ENCODE measurements at regions not wholly inside any gene's neighbourhood (a gene's known extent, or its start where the extent isn't known, plus 50 kb on each side); places are given as distances from the start of the nearest gene placed in this dataset.

- TF ChIP-seq ZBTB26 (CRISPR knock-in tag; IDR thresholded peaks at IDR 0.05), result no peak
- TF ChIP-seq ZNF146 (CRISPR knock-in tag; IDR thresholded peaks at IDR 0.05; ENCODE audit: unreplicated experiment), result no peak
- no peak for TF ChIP-seq ZNF12 (CRISPR knock-in tag; IDR thresholded peaks at IDR 0.05)
Measured at GRCh38 chr17:74011966-74012365, 191.5 kb upstream of the RPL38 start (continued).

DNA sequence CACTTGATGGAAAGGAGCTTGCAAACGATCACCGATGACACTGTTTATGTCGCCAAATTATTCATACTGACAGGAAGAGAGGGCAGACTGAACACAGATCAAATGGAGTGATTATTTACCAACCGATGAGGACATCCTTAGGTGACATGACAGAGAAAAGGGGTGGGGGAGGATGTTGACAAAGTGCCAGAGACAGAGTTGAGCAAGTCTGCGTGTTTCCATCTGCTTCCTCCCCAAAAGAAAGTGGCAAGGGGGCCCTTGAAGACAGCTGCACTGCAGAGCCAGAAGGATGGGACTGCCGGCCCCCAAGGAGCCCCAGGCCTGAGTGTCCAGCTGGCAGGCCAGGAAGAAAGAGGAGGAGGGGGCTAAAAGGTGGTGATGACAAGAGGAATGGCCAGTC, 191.0 kb upstream of the RPL38 start:
- Histone ChIP-seq H3K4me3 (no peak overlapping the region), H3K4me1 (replicated peaks in 1 of 2; ENCODE audit: control insufficient read depth in 2 of 2, insufficient read depth in 2 of 2, low read length in 2 of 2) (no peaks in the 10 kb centered on the region), H4K20me1 (replicated peaks; ENCODE audit: control insufficient read depth, insufficient read depth, low read length) (peaks cover 10% of the 10 kb centered on the region; the same call in 1 of the 2 replicates), H3K36me3 (ENCODE audit: control insufficient read depth, insufficient read depth, low read length) (no peaks in the 10 kb centered on the region), H3K9ac (ENCODE audit: insufficient read depth in 1 of 2, low read depth in 2 of 2, low read length in 2 of 2) (no peak overlapping the region), H3K27ac (ENCODE audit: extremely low read depth, low read depth, low read length) (no peak overlapping the region), H3K9me1 (ENCODE audit: control insufficient read depth, insufficient read depth, low read length) (peaks cover 6% of the 10 kb centered on the region), H3K9me3 (replicated peaks; ENCODE audit: control insufficient read depth, insufficient read depth, low read depth, low read length) (no peaks in the 10 kb centered on the region), H3K4me2 (ENCODE audit: insufficient read depth, low read length) (no peak overlapping the region), H3K79me2 (ENCODE audit: control insufficient read depth, insufficient read depth, low read length) (no peaks in the 10 kb centered on the region), H2AFZ (ENCODE audit: low read depth, low read length) (no peak overlapping the region), H3K27me3 (ENCODE audit: control insufficient read depth in 2 of 2, insufficient read depth in 2 of 2, low read length in 2 of 2) (peaks cover 8 to 48% of the 10 kb centered on the region in 2 experiments)
- TF ChIP-seq BCL6 (CRISPR knock-in tag; IDR thresholded peaks at IDR 0.05) (no peak), MITF (IDR thresholded peaks at IDR 0.05) (no peak), PHB (CRISPR knock-in tag; IDR thresholded peaks at IDR 0.05) (no peak)
- no peak for ATAC-seq
- DNase-seq (ENCODE audit: extremely low read depth in 1 of 4, low spot score in 3 of 4), result no peak
- ChIA-PET POLR2A (no interaction called here), CTCF (ENCODE audit: low intra/inter-chr PET ratio) (no interaction called here)
- FAIRE-seq, result no peak
- no TSS peak for BruUV-seq (replicated peaks)
- intact Hi-C loops (cut with micrococcal nuclease), result no loop called here
- in situ Hi-C loops (cut with MboI), result no loop called here
- WGBS (ENCODE audit: insufficient coverage, low coverage, missing lambda C conversion rate), result 2% methylated on average over 6 of the region's 6 CpGs
